SK-N-MC (cell line): ENCODE measurements at regions not wholly inside any gene's neighbourhood (a gene's known extent, or its start where the extent isn't known, plus 50 kb on each side); places are given as distances from the start of the nearest gene placed in this dataset.

Experiments
- DNase-seq: peaks from one replicate; pipeline ENCODE4 v3.0.0-alpha.2; 2011; ENCODE audit warnings: low read depth, low spot score
- H3K27ac ChIP-seq: fragments of 200-600 bp; sonication (generic); 2 replicates; pipeline ENCODE4 v1.5.1; 2016; ENCODE audit warnings: mixed run types
- H3K36me3 ChIP-seq: fragments of 200-600 bp; sonication (generic); 2 replicates; pipeline ENCODE4 v1.6.1; 2017; ENCODE audit warnings: antibody characterized with exemption, low read length, mixed read lengths; ENCODE audit not compliant: insufficient read depth
- H3K4me3 ChIP-seq: fragments of 200-600 bp; sonication (generic); 2 replicates; pipeline ENCODE4 v1.5.1; 2016
- H3K9ac ChIP-seq: fragments of 200-600 bp; sonication (generic); 2 replicates; pipeline ENCODE4 v1.8.0; 2017; ENCODE audit warnings: mixed run types, mixed read lengths; ENCODE audit not compliant: insufficient read length
- H3K9me3 ChIP-seq: fragments of 200-600 bp; sonication (generic); 2 replicates; pipeline ENCODE4 v1.6.1; 2017; ENCODE audit warnings: low read depth, mild to moderate bottlenecking, antibody characterized with exemption, low read length, moderate library complexity, mixed read lengths
- EZH2 ChIP-seq: fragments of 200-600 bp; sonication (generic); IDR thresholded peaks from one replicate; pipeline ENCODE4 v1.6.1; 2017; ENCODE audit warnings: antibody characterized with exemption
- FOXP2 ChIP-seq: optimal IDR thresholded peaks from 2 replicates; pipeline ENCODE3; 2011; ENCODE audit warnings: mild to moderate bottlenecking, moderate library complexity; ENCODE audit not compliant: insufficient read depth; ENCODE audit errors: extremely low read length, control extremely low read depth
- POLR2AphosphoS5 ChIP-seq: IDR thresholded peaks from 2 replicates; pipeline ENCODE4 v1.6.1; 2012; ENCODE audit warnings: mild to moderate bottlenecking, low read depth, low read length, borderline replicate concordance

DNA sequence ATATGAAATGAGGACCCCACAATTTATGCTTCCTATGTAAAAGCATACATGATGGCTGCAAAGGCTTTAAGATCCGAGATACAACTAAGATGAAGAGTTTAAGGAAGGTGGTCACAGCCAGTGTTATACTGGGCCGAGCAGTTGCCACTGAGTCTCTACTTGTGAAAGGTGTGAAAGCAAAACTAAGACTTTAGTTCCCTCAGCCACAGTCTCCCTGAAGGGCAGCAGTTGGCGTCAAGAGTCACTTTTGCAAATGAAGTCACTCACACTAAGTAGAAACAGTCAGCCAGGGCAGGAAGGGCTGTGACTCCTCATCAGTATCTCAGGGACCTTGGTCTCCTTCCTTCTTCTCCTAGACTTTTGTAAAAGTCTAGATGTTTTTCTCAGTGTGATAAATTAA lies 191.6 kb upstream of the MCHR2 start:
- TF ChIP-seq EZH2 = no peak

DNA sequence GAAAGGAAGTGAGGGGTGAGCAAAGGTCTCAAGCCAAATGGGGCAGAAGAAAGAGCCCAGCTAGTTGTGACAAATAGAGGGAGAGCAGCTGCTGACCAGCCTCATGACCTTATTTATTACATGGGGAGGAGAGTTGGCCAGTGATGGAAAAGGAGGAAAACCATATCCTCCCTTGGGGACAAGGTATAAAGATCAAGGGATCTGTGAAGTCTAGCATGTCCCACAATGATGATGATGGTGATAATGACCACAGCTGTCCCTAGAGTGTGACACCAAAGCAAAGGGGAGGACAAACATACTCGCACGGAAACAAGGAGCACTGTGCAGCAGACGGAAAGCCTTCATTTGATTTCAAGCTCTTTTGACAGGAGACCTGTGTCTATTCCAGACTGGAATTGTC lies 190.4 kb upstream of the MCHR2 start:
- Histone ChIP-seq H3K9ac (no peak overlapping the region), H3K36me3 (no peaks in the 10 kb centered on the region), H3K9me3 (no peaks in the 10 kb centered on the region), H3K4me3 (no peak overlapping the region), H3K27ac (no peak overlapping the region)
- no peak for TF ChIP-seq POLR2AphosphoS5
- no peak for TF ChIP-seq EZH2
- TF ChIP-seq FOXP2 = no peak
- no peak for DNase-seq

More for the DNA sequence above, 191.6 kb upstream of the MCHR2 start:
- no peak overlapping the region for H3K9ac ChIP-seq
- no peaks in the 10 kb centered on the region for H3K36me3 ChIP-seq
- no peak for DNase-seq
- H3K9me3 ChIP-seq = no peaks in the 10 kb centered on the region
- H3K4me3 ChIP-seq = no peak overlapping the region
- no peak overlapping the region for H3K27ac ChIP-seq

DNA sequence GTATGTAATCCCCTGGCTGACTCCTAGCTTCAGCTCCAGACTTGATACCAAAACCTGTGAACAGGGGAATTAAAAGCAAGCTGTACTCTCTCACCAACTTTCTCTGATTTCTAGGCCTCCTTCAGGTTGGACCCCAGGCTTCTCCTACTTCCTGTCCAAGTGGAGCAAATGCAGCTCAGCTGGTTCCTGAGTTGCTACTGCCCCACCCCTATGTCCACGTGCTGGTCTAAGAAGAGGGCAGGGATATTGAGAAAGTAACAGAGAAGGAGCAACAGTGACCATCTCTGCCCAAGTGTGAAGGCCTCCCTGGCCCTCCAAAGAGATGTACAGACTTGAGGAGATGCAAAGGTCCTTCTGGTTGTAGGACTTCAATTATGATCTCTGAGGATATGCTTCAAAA lies 188.3 kb upstream of the MCHR2 start:
- Histone ChIP-seq H3K4me3 (no peak overlapping the region), H3K36me3 (no peaks in the 10 kb centered on the region), H3K9me3 (no peaks in the 10 kb centered on the region), H3K9ac (no peak overlapping the region), H3K27ac (no peak overlapping the region)
- TF ChIP-seq EZH2 (no peak), FOXP2 (no peak), POLR2AphosphoS5 (no peak)
- DNase-seq = no peak

DNA sequence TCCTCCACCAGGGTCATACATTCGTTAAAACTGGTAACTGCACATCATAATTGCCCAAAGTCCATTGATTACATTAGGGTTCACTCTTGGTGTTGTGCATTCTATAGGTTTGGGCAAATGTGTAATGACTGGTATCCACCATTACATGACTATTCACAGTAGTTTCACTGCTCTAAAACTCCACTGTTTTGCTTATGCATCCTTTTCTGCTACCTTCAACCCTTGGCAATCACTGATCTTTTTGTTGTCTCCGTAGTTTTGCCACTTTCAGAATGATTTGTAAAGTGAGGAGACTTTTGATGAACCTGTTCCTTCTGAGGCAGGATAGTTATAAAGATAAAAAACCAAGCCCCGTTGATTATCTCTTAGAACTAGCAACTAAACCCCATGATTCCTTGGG lies 187.3 kb upstream of the MCHR2 start:
- no peak for TF ChIP-seq POLR2AphosphoS5
- TF ChIP-seq EZH2 = no peak
- TF ChIP-seq FOXP2 = no peak
- Histone ChIP-seq H3K9me3 (no peaks in the 10 kb centered on the region), H3K9ac (no peak overlapping the region), H3K4me3 (no peak overlapping the region), H3K27ac (no peak overlapping the region), H3K36me3 (no peaks in the 10 kb centered on the region)
- DNase-seq = no peak

DNA sequence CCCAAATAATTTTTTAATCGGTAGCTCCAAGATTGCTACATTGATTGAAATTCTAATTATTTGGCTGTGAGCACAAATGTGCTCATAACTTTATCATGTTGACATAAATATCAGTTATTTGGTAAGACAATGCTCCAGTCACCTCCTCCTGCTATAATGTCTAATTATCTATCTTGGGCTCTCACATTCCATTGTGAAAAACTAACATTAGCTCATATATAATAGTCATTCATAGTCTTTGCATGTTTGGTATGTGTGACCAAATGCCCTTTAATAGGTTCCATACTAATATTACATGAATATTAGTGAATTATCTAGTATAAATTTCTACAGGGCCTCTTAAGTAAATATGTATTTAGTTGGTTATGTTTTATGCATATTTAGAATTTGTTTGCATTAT lies 185.6 kb upstream of the MCHR2 start:
- TF ChIP-seq FOXP2 (no peak), EZH2 (no peak), POLR2AphosphoS5 (no peak)
- Histone ChIP-seq H3K4me3 (no peak overlapping the region), H3K9me3 (no peaks in the 10 kb centered on the region), H3K9ac (no peak overlapping the region), H3K36me3 (no peaks in the 10 kb centered on the region), H3K27ac (no peak overlapping the region)
- DNase-seq = no peak

DNA sequence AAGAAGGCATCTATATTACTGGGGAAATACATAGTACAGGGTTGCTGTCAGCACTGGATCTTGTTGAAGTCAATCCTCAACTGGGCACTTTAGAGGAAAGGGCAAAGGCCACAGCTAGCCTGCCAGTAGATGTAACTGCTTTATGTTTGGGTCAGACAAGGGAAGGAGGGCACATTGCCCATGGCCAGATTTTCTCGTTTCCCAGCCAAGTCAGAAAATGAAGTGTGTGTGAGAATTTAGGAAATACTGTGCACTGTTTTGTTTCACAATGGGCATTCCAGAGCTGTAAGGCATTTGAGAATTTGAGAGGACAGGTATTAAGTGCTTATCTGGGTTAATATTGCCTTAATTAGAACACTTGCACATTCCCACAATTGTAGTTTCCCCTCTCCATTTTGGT lies 183.9 kb upstream of the MCHR2 start:
- no peak for DNase-seq
- no peaks in the 10 kb centered on the region for H3K9me3 ChIP-seq
- no peak overlapping the region for H3K27ac ChIP-seq
- no peak overlapping the region for H3K4me3 ChIP-seq
- TF ChIP-seq POLR2AphosphoS5 (no peak), EZH2 (no peak), FOXP2 (no peak)
- H3K36me3 ChIP-seq = no peaks in the 10 kb centered on the region
- H3K9ac ChIP-seq = no peak overlapping the region

DNA sequence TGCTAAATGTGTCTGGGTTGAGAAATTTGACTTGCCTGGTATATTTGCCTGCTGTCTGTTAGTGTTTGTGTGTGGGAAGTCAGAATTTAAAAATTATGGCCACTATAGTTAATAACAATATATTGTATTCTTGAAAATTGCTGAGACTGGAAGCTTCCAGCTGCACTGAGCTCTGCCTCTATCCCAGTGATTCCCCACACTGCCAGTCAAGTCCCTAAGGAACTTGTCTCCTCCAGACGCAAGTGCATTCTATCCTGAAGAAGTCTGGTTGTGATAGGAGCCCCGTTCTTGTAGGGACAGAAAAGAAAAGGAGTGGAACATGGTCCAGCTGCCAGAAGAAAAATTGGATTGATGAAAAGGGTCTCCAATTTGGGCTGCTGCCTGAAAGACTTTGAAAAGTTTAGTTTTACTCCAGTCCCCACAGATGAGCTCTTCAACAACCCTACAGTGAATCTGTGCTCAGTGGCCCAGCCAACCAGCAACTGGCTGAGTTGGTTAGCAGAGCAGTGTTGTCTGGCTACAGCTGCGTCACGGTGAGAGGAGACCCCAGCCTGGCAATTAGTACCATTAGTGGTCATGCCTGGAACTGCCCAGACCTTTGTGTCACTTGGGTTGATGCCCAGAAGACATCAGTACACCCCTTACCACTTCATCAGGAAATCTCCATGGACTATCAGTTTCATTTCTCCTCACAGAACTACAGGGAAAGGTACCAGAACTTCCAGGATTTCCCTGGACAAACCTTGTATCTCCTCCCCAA lies 183.1 kb upstream of the MCHR2 start:
- no peaks in the 10 kb centered on the region for H3K9me3 ChIP-seq
- H3K36me3 ChIP-seq = no peaks in the 10 kb centered on the region
- H3K4me3 ChIP-seq = no peak overlapping the region
- no peak overlapping the region for H3K9ac ChIP-seq
- H3K27ac ChIP-seq = no peak overlapping the region
- no peak for TF ChIP-seq EZH2
- TF ChIP-seq POLR2AphosphoS5 = no peak
- no peak for TF ChIP-seq FOXP2
- no peak for DNase-seq

DNA sequence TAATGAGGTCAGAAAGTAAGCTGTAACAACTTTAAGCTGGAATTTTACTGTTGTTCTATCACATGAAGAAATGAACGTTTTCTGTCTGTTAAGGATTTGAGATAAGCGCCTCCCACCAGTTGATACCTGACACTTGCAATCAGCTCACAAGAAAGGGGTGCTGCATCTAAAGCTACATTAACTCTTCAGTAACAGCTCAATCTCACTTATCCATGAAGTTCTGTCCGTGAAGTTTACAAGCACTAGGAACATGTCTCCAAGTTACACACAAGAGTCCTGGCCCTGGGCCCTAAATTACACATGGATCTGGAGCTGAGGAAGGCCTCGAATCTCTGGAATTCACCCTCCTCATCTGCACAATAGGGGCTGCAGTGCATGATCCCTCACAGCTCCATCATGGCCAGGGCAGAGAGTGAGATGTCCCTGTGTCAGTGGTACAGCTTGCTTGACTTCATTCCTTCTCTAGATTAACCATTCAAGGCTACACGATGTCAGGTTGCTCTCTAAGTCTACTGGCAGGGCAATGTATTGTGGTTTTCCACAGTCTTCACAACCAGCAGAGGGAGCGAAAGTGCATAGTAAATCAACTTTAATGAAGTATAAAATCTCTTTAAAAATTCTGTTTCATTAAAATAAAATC lies 182.4 kb upstream of the MCHR2 start:
- Histone ChIP-seq H3K9me3 (no peaks in the 10 kb centered on the region), H3K9ac (peak overlapping the region; percentile 11), H3K36me3 (no peaks in the 10 kb centered on the region), H3K4me3 (peak overlapping the region; percentile 2; the same call in 1 of the 2 replicates), H3K27ac (peak overlapping the region; percentile 73)
- TF ChIP-seq EZH2 (no peak), POLR2AphosphoS5 (no peak), FOXP2 (no peak)
- DNase-seq = peak; percentile 53
